Naive thymus-derived CD4-positive, alpha-beta T cell (primary cell): ENCODE measurements at regions not wholly inside any gene's neighbourhood (a gene's known extent, or its start where the extent isn't known, plus 50 kb on each side); places are given as distances from the start of the nearest gene placed in this dataset.

Source experiments
- ATAC-seq: fragments of 150-1000 bp; cut with Tn5 transposase; 2 replicates; pipeline ENCODE4 v1.10.0; 2021; ENCODE audit warnings: mild to moderate bottlenecking, moderate library complexity
- CTCF ChIA-PET: fragments of 350-600 bp; sonication (Branson Sonifier 250); formaldehyde crosslinking; loops from one replicate; lab custom pipeline; 2021; ENCODE audit warnings: antibody characterized with exemption; lab: Charles Lee
- POLR2A ChIA-PET: fragments of 350-600 bp; sonication (Branson Sonifier 250); formaldehyde crosslinking; loops from one replicate; lab custom pipeline; 2021; ENCODE audit warnings: antibody characterized with exemption, inconsistent platforms; lab: Charles Lee
- DNase-seq, 9 donors: peaks; one replicate each; pipeline versions ENCODE4 v3.0.0 to v3.0.0-alpha.2; 2020 to 2022; ENCODE audit warnings: mixed read lengths in 1 of 9
- H3K27ac ChIP-seq: one replicate; pipeline ENCODE4 v1.7.0; 2013; ENCODE audit warnings: mild to moderate bottlenecking, low read depth, low read length, moderate library complexity
- H3K27me3 ChIP-seq, 2 donors: one replicate each; pipeline ENCODE4 v1.7.0; 2013; ENCODE audit warnings: low read length in 2 of 2, mild to moderate bottlenecking in 2 of 2, moderate library complexity in 2 of 2; ENCODE audit not compliant: control insufficient read depth in 2 of 2, insufficient read depth in 2 of 2
- H3K36me3 ChIP-seq, 3 experiments: 1 replicate in 2 of 3; 2 replicates in 1 of 3; pipeline ENCODE4 v1.7.0; 2013; ENCODE audit warnings: low read length in 3 of 3, mild to moderate bottlenecking in 3 of 3, moderate library complexity in 1 of 3; ENCODE audit not compliant: insufficient read depth in 3 of 3, control insufficient read depth in 2 of 3
- H3K4me1 ChIP-seq, 2 donors: one replicate each; pipeline ENCODE4 v1.7.0; 2013; ENCODE audit warnings: low read length in 2 of 2, mild to moderate bottlenecking in 2 of 2, moderate library complexity in 1 of 2; ENCODE audit not compliant: control insufficient read depth in 2 of 2, insufficient read depth in 2 of 2
- H3K4me3 ChIP-seq: 2 replicates; pipeline ENCODE4 v1.7.0; 2013; ENCODE audit warnings: mild to moderate bottlenecking, low read length
- H3K9me3 ChIP-seq, 3 experiments: 1 replicate in 2 of 3; 2 replicates in 1 of 3; pipeline ENCODE4 v1.7.0; 2013; ENCODE audit warnings: low read length in 3 of 3; ENCODE audit not compliant: control insufficient read depth in 2 of 3
- H3K27ac Mint-ChIP-seq, 9 donors: one replicate each; pipeline ENCODE4 v1.8.0; 2020 to 2022; ENCODE audit warnings: mixed read lengths in 9 of 9, mild to moderate bottlenecking in 8 of 9, moderate library complexity in 5 of 9, inconsistent platforms in 2 of 9
- H3K27me3 Mint-ChIP-seq, 5 donors: one replicate each; pipeline ENCODE4 v1.8.0; 2021 to 2022; ENCODE audit warnings: mixed read lengths in 5 of 5, mild to moderate bottlenecking in 1 of 5
- H3K36me3 Mint-ChIP-seq, 5 donors: one replicate each; pipeline ENCODE4 v1.8.0; 2020 to 2022; ENCODE audit warnings: mixed read lengths in 5 of 5, mild to moderate bottlenecking in 3 of 5, inconsistent platforms in 1 of 5
- H3K4me1 Mint-ChIP-seq, 7 donors: one replicate each; pipeline ENCODE4 v1.8.0; 2020 to 2022; ENCODE audit warnings: mixed read lengths in 7 of 7, mild to moderate bottlenecking in 3 of 7, inconsistent platforms in 1 of 7
- H3K4me3 Mint-ChIP-seq, 10 donors: one replicate each; pipeline ENCODE4 v1.8.0; 2020 to 2022; ENCODE audit warnings: mild to moderate bottlenecking in 10 of 10, mixed read lengths in 10 of 10, moderate library complexity in 6 of 10, inconsistent platforms in 2 of 10
- H3K9me3 Mint-ChIP-seq, 11 donors: one replicate each; pipeline ENCODE4 v1.8.0; 2020 to 2022; ENCODE audit warnings: mixed read lengths in 11 of 11, mild to moderate bottlenecking in 4 of 11, inconsistent platforms in 1 of 11, moderate library complexity in 1 of 11
- intact Hi-C, 2 donors: fragments of 100-400 bp; cut with micrococcal nuclease; formaldehyde crosslinking; loops; one replicate each; pipeline ENCODE4 v1.15.1; 2023

GRCh38 chrX:78603908-78604307 lies 55.2 kb downstream of the RTL3 start:
- Histone ChIP-seq H3K27me3 (no peaks in the 10 kb centered on the region), H3K4me1 (no peaks in the 10 kb centered on the region), H3K27ac (no peak overlapping the region), H3K9me3 (no peaks in the 10 kb centered on the region), H3K4me3 (no peak overlapping the region), H3K36me3 (no peaks in the 10 kb centered on the region)
- no peaks in the 10 kb centered on the region for H3K27me3 Mint-ChIP-seq
- H3K27ac Mint-ChIP-seq = no peak overlapping the region
- ChIA-PET CTCF (no interaction called here), POLR2A (no interaction called here)
- no peak for DNase-seq
- ATAC-seq = no peak
- H3K4me1 Mint-ChIP-seq = peaks cover 0 to 2% (median 0%) of the 10 kb centered on the region in 7 donors
- intact Hi-C loops = no loop called here
- peaks cover 0 to 15% (median 5%) of the 10 kb centered on the region in 11 donors for H3K9me3 Mint-ChIP-seq
- no peak overlapping the region for H3K4me3 Mint-ChIP-seq
- H3K36me3 Mint-ChIP-seq = peaks cover 0 to 6% (median 0%) of the 10 kb centered on the region in 5 donors

DNA sequence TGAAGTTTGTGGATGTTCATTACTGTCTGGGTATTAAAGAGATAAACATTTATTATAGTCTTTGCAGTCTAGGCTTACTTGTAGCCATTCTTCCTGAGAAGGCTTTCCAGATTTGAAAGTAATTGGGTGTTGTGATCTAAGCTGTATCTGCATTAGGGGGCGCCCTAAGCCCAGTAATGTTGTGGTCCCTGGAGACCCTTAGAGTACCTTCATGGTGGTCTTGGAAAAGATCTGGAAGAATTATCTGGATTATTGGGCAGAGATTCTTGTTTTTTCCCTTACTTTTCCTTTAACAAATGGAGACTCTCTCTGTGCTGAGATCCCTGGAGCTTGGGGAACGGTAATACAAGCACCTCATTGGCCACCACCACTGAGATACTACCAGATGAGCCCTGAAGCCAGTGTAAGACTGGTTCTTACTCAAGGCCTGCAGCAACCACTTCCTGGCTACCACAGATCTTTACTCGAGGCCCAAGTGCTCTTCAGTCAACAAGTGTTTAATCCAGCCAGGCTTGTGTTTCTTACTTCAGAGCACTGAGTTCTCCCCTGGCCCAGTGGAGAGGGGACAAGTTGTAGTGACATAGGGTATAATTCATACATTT lies 63.1 kb downstream of the RTL3 start:
- H3K4me1 ChIP-seq = no peaks in the 10 kb centered on the region
- Mint-ChIP-seq H3K27ac (no peak overlapping the region), H3K9me3 (peaks cover 0 to 25% (median 7%) of the 10 kb centered on the region in 11 donors), H3K4me1 (peaks cover 0 to 5% (median 0%) of the 10 kb centered on the region in 7 donors), H3K27me3 (no peaks in the 10 kb centered on the region), H3K36me3 (peaks cover 0 to 8% (median 0%) of the 10 kb centered on the region in 5 donors), H3K4me3 (no peak overlapping the region)
- ChIA-PET POLR2A (no interaction called here), CTCF (interaction anchor here (1.8 kb wide), 1 partner anchor 817 kb away, joined by 5 read pairs; no protein-coding TSS in a partner anchor)
- ATAC-seq (no peak), DNase-seq (no peak)
- intact Hi-C loops = no loop called here
- no peaks in the 10 kb centered on the region for H3K27me3 ChIP-seq
- H3K36me3 ChIP-seq = no peaks in the 10 kb centered on the region
- H3K4me3 ChIP-seq = no peak overlapping the region
- H3K9me3 ChIP-seq = no peaks in the 10 kb centered on the region
- H3K27ac ChIP-seq = no peak overlapping the region

DNA sequence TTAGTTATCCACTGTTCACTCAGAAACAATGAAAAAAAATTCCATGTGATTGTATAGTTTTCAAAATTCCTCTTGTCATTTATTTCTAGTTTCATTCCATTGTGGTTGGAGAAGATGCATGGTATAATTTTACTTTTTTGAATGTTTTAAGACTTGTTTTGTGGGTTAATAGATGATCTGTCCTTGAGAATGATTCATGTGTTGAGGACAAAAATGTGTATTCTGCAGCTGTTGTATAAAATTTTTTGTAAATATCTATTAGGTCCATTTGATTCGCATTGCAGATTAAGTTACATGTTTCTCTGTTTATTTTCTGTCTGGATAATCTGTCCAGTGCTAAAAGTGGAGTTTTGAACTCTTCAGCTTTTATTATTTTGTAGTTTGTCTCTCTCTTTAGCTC lies 65.4 kb downstream of the RTL3 start:
- Histone ChIP-seq H3K27ac (no peak overlapping the region), H3K4me1 (no peaks in the 10 kb centered on the region), H3K36me3 (no peaks in the 10 kb centered on the region), H3K27me3 (no peaks in the 10 kb centered on the region), H3K4me3 (no peak overlapping the region), H3K9me3 (no peaks in the 10 kb centered on the region)
- ATAC-seq (no peak), DNase-seq (no peak)
- intact Hi-C loops = no loop called here
- Mint-ChIP-seq H3K4me1 (peaks cover 0 to 5% (median 0%) of the 10 kb centered on the region in 7 donors), H3K36me3 (peaks cover 0 to 8% (median 0%) of the 10 kb centered on the region in 5 donors), H3K27ac (no peak overlapping the region), H3K4me3 (no peak overlapping the region), H3K9me3 (peaks cover 0 to 20% (median 7%) of the 10 kb centered on the region in 11 donors), H3K27me3 (no peaks in the 10 kb centered on the region)
- ChIA-PET CTCF (no interaction called here), POLR2A (no interaction called here)

DNA sequence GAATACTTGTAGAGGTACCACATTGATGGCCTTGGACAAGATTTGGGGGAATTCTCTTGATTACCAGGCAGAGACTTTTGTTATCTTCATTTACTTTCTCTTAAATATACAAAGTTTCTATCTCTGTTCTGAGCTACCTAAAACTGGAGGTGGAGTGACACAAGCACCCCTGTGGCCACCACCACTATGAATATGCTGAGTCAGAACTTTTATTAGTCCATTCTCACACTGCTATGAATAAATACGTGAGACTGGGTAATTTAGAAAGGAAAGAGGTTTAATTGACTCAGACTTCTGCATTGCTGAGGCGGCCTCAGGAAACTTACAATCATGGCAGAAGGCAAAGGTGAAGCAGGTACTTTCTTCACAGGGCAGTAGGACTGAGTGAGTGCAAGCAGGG lies 67.1 kb downstream of the RTL3 start:
- Histone ChIP-seq H3K4me1 (no peaks in the 10 kb centered on the region), H3K36me3 (no peaks in the 10 kb centered on the region), H3K4me3 (no peak overlapping the region), H3K27me3 (no peaks in the 10 kb centered on the region), H3K9me3 (no peaks in the 10 kb centered on the region), H3K27ac (no peak overlapping the region)
- ChIA-PET POLR2A (no interaction called here), CTCF (no interaction called here)
- Mint-ChIP-seq H3K27ac (no peak overlapping the region), H3K36me3 (peaks cover 0 to 8% (median 0%) of the 10 kb centered on the region in 5 donors), H3K4me3 (no peak overlapping the region), H3K4me1 (peaks cover 0 to 5% (median 0%) of the 10 kb centered on the region in 7 donors), H3K9me3 (peaks cover 0 to 20% (median 7%) of the 10 kb centered on the region in 11 donors), H3K27me3 (no peaks in the 10 kb centered on the region)
- DNase-seq (no peak), ATAC-seq (no peak)
- intact Hi-C loops = no loop called here

GRCh38 chrX:78574306-78574705 lies 84.8 kb downstream of the RTL3 start:
- Mint-ChIP-seq H3K4me3 (no peak overlapping the region), H3K4me1 (peaks cover 0 to 13% (median 0%) of the 10 kb centered on the region in 7 donors), H3K36me3 (peaks cover 0 to 3% (median 0%) of the 10 kb centered on the region in 5 donors), H3K9me3 (peaks cover 0 to 4% (median 0%) of the 10 kb centered on the region in 11 donors), H3K27me3 (no peaks in the 10 kb centered on the region), H3K27ac (no peak overlapping the region)
- DNase-seq = no peak
- ChIA-PET POLR2A (no interaction called here), CTCF (no interaction called here)
- H3K27me3 ChIP-seq = no peaks in the 10 kb centered on the region
- no peak overlapping the region for H3K27ac ChIP-seq
- no peaks in the 10 kb centered on the region for H3K4me1 ChIP-seq
- no peaks in the 10 kb centered on the region for H3K9me3 ChIP-seq
- intact Hi-C loops = no loop called here
- ATAC-seq = no peak
- H3K4me3 ChIP-seq = no peak overlapping the region
- H3K36me3 ChIP-seq = no peaks in the 10 kb centered on the region

GRCh38 chrX:78573630-78574029 lies 85.5 kb downstream of the RTL3 start:
- Histone ChIP-seq H3K27ac (no peak overlapping the region), H3K4me1 (no peaks in the 10 kb centered on the region), H3K36me3 (no peaks in the 10 kb centered on the region), H3K4me3 (no peak overlapping the region), H3K9me3 (no peaks in the 10 kb centered on the region), H3K27me3 (no peaks in the 10 kb centered on the region)
- Mint-ChIP-seq H3K9me3 (peaks cover 0 to 4% (median 0%) of the 10 kb centered on the region in 11 donors), H3K4me1 (peaks cover 0 to 13% (median 0%) of the 10 kb centered on the region in 7 donors), H3K27me3 (no peaks in the 10 kb centered on the region), H3K27ac (no peak overlapping the region), H3K36me3 (peaks cover 0 to 3% (median 0%) of the 10 kb centered on the region in 5 donors), H3K4me3 (no peak overlapping the region)
- intact Hi-C loops = no loop called here
- CTCF ChIA-PET = no interaction called here
- POLR2A ChIA-PET = no interaction called here
- DNase-seq (no peak), ATAC-seq (no peak)

- no peaks in the 10 kb centered on the region for H3K36me3 ChIP-seq
- H3K27ac Mint-ChIP-seq = no peak overlapping the region
- H3K36me3 Mint-ChIP-seq = peaks cover 0 to 5% (median 0%) of the 10 kb centered on the region in 5 donors
- H3K27me3 Mint-ChIP-seq = no peaks in the 10 kb centered on the region
- H3K9me3 ChIP-seq = no peaks in the 10 kb centered on the region
- peaks cover 0 to 16% (median 0%) of the 10 kb centered on the region in 7 donors for H3K4me1 Mint-ChIP-seq
- no peak overlapping the region for H3K4me3 Mint-ChIP-seq
- DNase-seq (no peak), ATAC-seq (no peak)
- H3K4me3 ChIP-seq = no peak overlapping the region
- POLR2A ChIA-PET = no interaction called here
- no peak overlapping the region for H3K27ac ChIP-seq
- H3K9me3 Mint-ChIP-seq = peaks cover 0 to 2% (median 0%) of the 10 kb centered on the region in 11 donors
- H3K4me1 ChIP-seq = no peaks in the 10 kb centered on the region
- CTCF ChIA-PET = no interaction called here
- intact Hi-C loops = no loop called here
- no peaks in the 10 kb centered on the region for H3K27me3 ChIP-seq
Measured at GRCh38 chrX:78571849-78572248, 87.3 kb downstream of the RTL3 start.
